ENCODE measurements at regions not wholly inside any gene's neighbourhood (a gene's known extent, or its start where the extent isn't known, plus 50 kb on each side); places are given as distances from the start of the nearest gene placed in this dataset.
A peak's percentile ranks its signal among the peaks of the same experiment; 100 is the strongest.

DNA sequence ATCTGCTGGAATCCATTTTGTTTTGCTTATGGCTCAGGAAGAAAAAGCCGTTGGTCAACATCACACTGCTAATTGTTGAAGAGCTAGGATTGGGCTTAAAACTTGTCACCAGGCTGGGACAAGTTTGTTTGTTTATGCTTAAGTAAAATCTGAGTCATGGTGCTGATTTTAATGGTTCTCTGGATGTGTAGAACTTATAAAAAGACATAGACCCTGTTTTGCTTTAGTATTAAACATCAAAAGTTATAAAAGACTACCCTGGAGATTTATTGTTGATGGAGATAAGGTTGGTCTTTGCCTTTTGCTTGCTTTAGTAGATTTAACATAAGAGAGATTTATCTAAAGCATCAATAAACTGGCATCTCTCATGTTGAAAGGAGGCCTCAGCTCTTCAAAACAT, 348.2 kb upstream of the GOLIM4 start:
- no peak for DNase-seq
- H3K27me3 ChIP-seq: no peaks in the 10 kb centered on the region
- 79 to 90% methylated on average over 1 of the region's 1 CpG for WGBS, 2 donors
- no peaks in the 10 kb centered on the region for H3K9me3 ChIP-seq
- H3K4me1 ChIP-seq: no peaks in the 10 kb centered on the region
- H3K4me3 ChIP-seq: no peak overlapping the region
- TF ChIP-seq, protein P1, sequence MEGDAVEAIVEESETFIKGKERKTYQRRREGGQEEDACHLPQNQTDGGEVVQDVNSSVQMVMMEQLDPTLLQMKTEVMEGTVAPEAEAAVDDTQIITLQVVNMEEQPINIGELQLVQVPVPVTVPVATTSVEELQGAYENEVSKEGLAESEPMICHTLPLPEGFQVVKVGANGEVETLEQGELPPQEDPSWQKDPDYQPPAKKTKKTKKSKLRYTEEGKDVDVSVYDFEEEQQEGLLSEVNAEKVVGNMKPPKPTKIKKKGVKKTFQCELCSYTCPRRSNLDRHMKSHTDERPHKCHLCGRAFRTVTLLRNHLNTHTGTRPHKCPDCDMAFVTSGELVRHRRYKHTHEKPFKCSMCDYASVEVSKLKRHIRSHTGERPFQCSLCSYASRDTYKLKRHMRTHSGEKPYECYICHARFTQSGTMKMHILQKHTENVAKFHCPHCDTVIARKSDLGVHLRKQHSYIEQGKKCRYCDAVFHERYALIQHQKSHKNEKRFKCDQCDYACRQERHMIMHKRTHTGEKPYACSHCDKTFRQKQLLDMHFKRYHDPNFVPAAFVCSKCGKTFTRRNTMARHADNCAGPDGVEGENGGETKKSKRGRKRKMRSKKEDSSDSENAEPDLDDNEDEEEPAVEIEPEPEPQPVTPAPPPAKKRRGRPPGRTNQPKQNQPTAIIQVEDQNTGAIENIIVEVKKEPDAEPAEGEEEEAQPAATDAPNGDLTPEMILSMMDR (IDR thresholded peaks at IDR 0.05): no peak
- TF ChIP-seq POLR2A (IDR thresholded peaks at IDR 0.05): no peak
- H3K36me3 ChIP-seq (ENCODE audit: low read depth, missing control alignments): no peaks in the 10 kb centered on the region
- intact Hi-C loops (cut with DNase I; ENCODE audit: low total_unique reads): no loop called here
- H3K27ac ChIP-seq: no peak overlapping the region

DNA sequence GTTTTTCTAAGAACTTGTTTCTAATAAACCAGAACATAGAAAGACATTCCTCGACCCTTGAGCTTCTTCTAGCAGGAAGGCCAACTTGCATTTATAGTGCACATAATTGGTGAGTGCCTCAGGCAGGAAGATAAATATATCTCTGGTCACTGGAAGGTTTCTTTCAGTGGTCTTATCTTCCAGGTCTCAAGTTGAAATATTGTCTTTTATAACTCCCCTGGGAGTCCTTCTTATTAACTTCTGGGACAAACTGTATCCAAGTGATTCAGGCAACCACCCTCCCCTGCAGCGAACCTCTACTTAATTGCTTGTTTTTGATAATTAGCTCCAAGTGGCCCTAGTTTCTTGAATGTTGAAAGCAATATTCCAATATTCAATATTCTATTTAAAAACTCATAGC, 346.8 kb upstream of the GOLIM4 start:
- no peak for TF ChIP-seq POLR2A (IDR thresholded peaks at IDR 0.05)
- TF ChIP-seq, protein P1 (IDR thresholded peaks at IDR 0.05): no peak
- Histone ChIP-seq H3K27me3 (no peaks in the 10 kb centered on the region), H3K9me3 (no peaks in the 10 kb centered on the region), H3K4me3 (no peak overlapping the region), H3K4me1 (no peaks in the 10 kb centered on the region), H3K27ac (no peak overlapping the region), H3K36me3 (ENCODE audit: low read depth, missing control alignments) (no peaks in the 10 kb centered on the region)
- no peak for DNase-seq
- WGBS, 2 donors: 32 to 39% methylated on average over 2 of the region's 2 CpGs
- intact Hi-C loops (cut with DNase I; ENCODE audit: low total_unique reads): no loop called here

DNA sequence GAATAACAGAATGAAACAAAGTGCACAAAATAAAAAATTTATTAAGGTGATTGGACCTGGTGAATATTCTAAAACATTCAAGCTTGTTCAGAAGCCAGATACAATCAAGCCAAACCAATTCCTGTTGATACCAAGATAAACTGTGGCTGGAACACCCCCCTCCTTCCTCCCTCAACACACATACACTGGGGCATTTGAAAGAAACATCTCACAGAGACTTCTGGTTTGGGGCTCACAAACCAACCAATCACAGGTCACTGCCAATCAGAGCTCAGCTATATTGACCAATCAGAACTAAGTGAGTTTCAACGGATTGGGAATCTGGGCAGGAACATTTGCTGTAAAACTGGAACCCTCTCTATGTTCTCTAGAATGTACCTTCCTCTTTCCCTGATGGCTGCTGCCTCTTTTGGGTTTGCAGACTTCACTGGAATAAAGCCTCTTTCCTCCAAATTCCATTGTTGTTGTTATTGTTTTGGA, 340.6 kb upstream of the GOLIM4 start:
- 38 to 71% methylated on average over 1 of the region's 1 CpG for WGBS, 2 donors

DNA sequence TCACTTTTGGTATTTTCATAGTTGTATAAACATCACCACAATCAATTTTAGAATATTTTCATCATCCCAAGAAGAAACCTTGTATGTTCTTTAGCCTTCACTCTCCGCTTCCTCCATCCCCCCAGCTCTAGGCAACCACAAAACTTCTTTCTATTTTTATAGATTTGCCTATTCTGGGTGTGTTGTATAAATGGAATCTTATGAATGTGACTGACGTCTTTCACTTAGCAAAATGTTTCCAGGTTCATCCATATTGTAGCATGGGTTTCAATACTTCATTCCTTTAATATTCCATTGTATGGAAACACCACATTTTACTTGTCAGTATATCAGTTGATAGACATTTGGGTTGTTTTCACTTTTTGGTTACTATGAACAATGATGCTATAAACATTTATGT, 335.8 kb upstream of the GOLIM4 start:
- WGBS, 2 donors: 80 to 85% methylated on average over 2 of the region's 2 CpGs

More for the DNA sequence above, 340.6 kb upstream of the GOLIM4 start:
- DNase-seq: peak; percentile 16
- Histone ChIP-seq H3K4me1 (no peaks in the 10 kb centered on the region), H3K27me3 (no peaks in the 10 kb centered on the region), H3K9me3 (no peaks in the 10 kb centered on the region), H3K36me3 (ENCODE audit: low read depth, missing control alignments) (no peaks in the 10 kb centered on the region), H3K4me3 (no peak overlapping the region), H3K27ac (no peak overlapping the region)
- no peak for TF ChIP-seq POLR2A (IDR thresholded peaks at IDR 0.05)
- TF ChIP-seq, protein P1 (IDR thresholded peaks at IDR 0.05): no peak
- intact Hi-C loops (cut with DNase I; ENCODE audit: low total_unique reads): no loop called here

More for the DNA sequence above, 335.8 kb upstream of the GOLIM4 start:
- no peak overlapping the region for H3K4me3 ChIP-seq
- no peaks in the 10 kb centered on the region for H3K9me3 ChIP-seq
- intact Hi-C loops (cut with DNase I; ENCODE audit: low total_unique reads): no loop called here
- TF ChIP-seq POLR2A (IDR thresholded peaks at IDR 0.05): no peak
- TF ChIP-seq, protein P1 (IDR thresholded peaks at IDR 0.05): no peak
- H3K36me3 ChIP-seq (ENCODE audit: low read depth, missing control alignments): no peaks in the 10 kb centered on the region
- no peaks in the 10 kb centered on the region for H3K27me3 ChIP-seq
- DNase-seq: no peak
- no peak overlapping the region for H3K27ac ChIP-seq
- no peaks in the 10 kb centered on the region for H3K4me1 ChIP-seq

Measured in testis (tissue), 2 donors.